ENCODE measurements at regions not wholly inside any gene's neighbourhood (a gene's known extent, or its start where the extent isn't known, plus 50 kb on each side); places are given as distances from the start of the nearest gene placed in this dataset.

GRCh38 chr2:51994123-51994763 is 962.3 kb upstream of the NRXN1 start:
- no peak overlapping the region for H2BK12ac ChIP-seq (ENCODE audit: low read length)
- H3K4me2 ChIP-seq (ENCODE audit: low read length), result no peak overlapping the region
- no peak for DNase-seq
- H3K4me3 ChIP-seq (ENCODE audit: low read depth, low read length), result no peak overlapping the region
- no peak overlapping the region for H4K91ac ChIP-seq (ENCODE audit: low read depth, low read length)
- H4K8ac ChIP-seq (ENCODE audit: low read depth, low read length), result no peak overlapping the region
- no peaks in the 10 kb centered on the region for H3K79me1 ChIP-seq (ENCODE audit: low read length)
- H3K14ac ChIP-seq (ENCODE audit: low read length), result no peak overlapping the region
- no peak overlapping the region for H3K27ac ChIP-seq (ENCODE audit: low read depth, low read length)
- H3K79me2 ChIP-seq (ENCODE audit: control insufficient read depth, insufficient read depth, low read length, poor library complexity), result no peaks in the 10 kb centered on the region
- H3K4ac ChIP-seq (ENCODE audit: low read depth, low read length), result no peak overlapping the region
- H2AFZ ChIP-seq (ENCODE audit: insufficient read depth, low read length, poor library complexity), result no peak overlapping the region
- no peak overlapping the region for H4K12ac ChIP-seq (ENCODE audit: low read depth, low read length)
- H2BK5ac ChIP-seq (ENCODE audit: low read depth, low read length, poor library complexity), result no peak overlapping the region
- no peak overlapping the region for H2AK5ac ChIP-seq (ENCODE audit: low read length)
- H3K36me3 ChIP-seq (ENCODE audit: control insufficient read depth in 1 of 2, insufficient read depth in 2 of 2, low read length in 2 of 2), result no peaks in the 10 kb centered on the region
- H3K4me1 ChIP-seq (ENCODE audit: control insufficient read depth in 1 of 2, insufficient read depth in 2 of 2, low read length in 2 of 2), result no peaks in the 10 kb centered on the region
- no peaks in the 10 kb centered on the region for H3K27me3 ChIP-seq (ENCODE audit: insufficient read depth, low read length)
- no peak overlapping the region for H3K18ac ChIP-seq (ENCODE audit: low read length)
- H2BK120ac ChIP-seq (ENCODE audit: insufficient read depth, low read length, poor library complexity), result no peak overlapping the region
- WGBS (ENCODE audit: extremely low coverage, insufficient coverage, insufficient read length), result no CpG with 5 or more reads among the region's 1 CpG
- no peak overlapping the region for H3K23ac ChIP-seq (ENCODE audit: low read length)
- H3K9ac ChIP-seq (ENCODE audit: low read length), result no peak overlapping the region
- peaks cover 2% of the 10 kb centered on the region for H3K9me3 ChIP-seq (ENCODE audit: insufficient read depth, low read depth, low read length)

- no peak overlapping the region for H3K14ac ChIP-seq (ENCODE audit: low read length)
- no peak overlapping the region for H3K18ac ChIP-seq (ENCODE audit: low read length)
- H3K27me3 ChIP-seq (ENCODE audit: insufficient read depth, low read length), result no peaks in the 10 kb centered on the region
- no peak overlapping the region for H3K23ac ChIP-seq (ENCODE audit: low read length)
- no peak overlapping the region for H3K9ac ChIP-seq (ENCODE audit: low read length)
- no peaks in the 10 kb centered on the region for H3K36me3 ChIP-seq (ENCODE audit: control insufficient read depth in 1 of 2, insufficient read depth in 2 of 2, low read length in 2 of 2)
- H2BK5ac ChIP-seq (ENCODE audit: low read depth, low read length, poor library complexity), result no peak overlapping the region
- no peaks in the 10 kb centered on the region for H3K79me2 ChIP-seq (ENCODE audit: control insufficient read depth, insufficient read depth, low read length, poor library complexity)
- no peak overlapping the region for H3K27ac ChIP-seq (ENCODE audit: low read depth, low read length)
- H3K4me1 ChIP-seq (ENCODE audit: control insufficient read depth in 1 of 2, insufficient read depth in 2 of 2, low read length in 2 of 2), result no peaks in the 10 kb centered on the region
- no peak overlapping the region for H3K4me2 ChIP-seq (ENCODE audit: low read length)
- no peak overlapping the region for H2AFZ ChIP-seq (ENCODE audit: insufficient read depth, low read length, poor library complexity)
- no peak for DNase-seq
- H2BK12ac ChIP-seq (ENCODE audit: low read length), result no peak overlapping the region
- H4K12ac ChIP-seq (ENCODE audit: low read depth, low read length), result no peak overlapping the region
- no peaks in the 10 kb centered on the region for H3K79me1 ChIP-seq (ENCODE audit: low read length)
- H2AK5ac ChIP-seq (ENCODE audit: low read length), result no peak overlapping the region
- no peak overlapping the region for H3K4ac ChIP-seq (ENCODE audit: low read depth, low read length)
- H4K8ac ChIP-seq (ENCODE audit: low read depth, low read length), result no peak overlapping the region
- H2BK120ac ChIP-seq (ENCODE audit: insufficient read depth, low read length, poor library complexity), result no peak overlapping the region
- H3K4me3 ChIP-seq (ENCODE audit: low read depth, low read length), result no peak overlapping the region
- H3K9me3 ChIP-seq (ENCODE audit: insufficient read depth, low read depth, low read length), result no peaks in the 10 kb centered on the region
- H4K91ac ChIP-seq (ENCODE audit: low read depth, low read length), result no peak overlapping the region
Measured at GRCh38 chr2:51990684-51991083, 958.8 kb upstream of the NRXN1 start.

GRCh38 chr2:51986101-51986500 is 954.2 kb upstream of the NRXN1 start:
- no peaks in the 10 kb centered on the region for H3K9me3 ChIP-seq (ENCODE audit: insufficient read depth, low read depth, low read length)
- no peak overlapping the region for H3K23ac ChIP-seq (ENCODE audit: low read length)
- no peak overlapping the region for H3K4ac ChIP-seq (ENCODE audit: low read depth, low read length)
- no peak overlapping the region for H2BK120ac ChIP-seq (ENCODE audit: insufficient read depth, low read length, poor library complexity)
- H3K14ac ChIP-seq (ENCODE audit: low read length), result no peak overlapping the region
- DNase-seq, result no peak
- H4K8ac ChIP-seq (ENCODE audit: low read depth, low read length), result no peak overlapping the region
- H3K4me3 ChIP-seq (ENCODE audit: low read depth, low read length), result no peak overlapping the region
- H3K27ac ChIP-seq (ENCODE audit: low read depth, low read length), result no peak overlapping the region
- H3K27me3 ChIP-seq (ENCODE audit: insufficient read depth, low read length), result no peaks in the 10 kb centered on the region
- H2BK5ac ChIP-seq (ENCODE audit: low read depth, low read length, poor library complexity), result no peak overlapping the region
- H2BK12ac ChIP-seq (ENCODE audit: low read length), result no peak overlapping the region
- H4K91ac ChIP-seq (ENCODE audit: low read depth, low read length), result no peak overlapping the region
- H2AFZ ChIP-seq (ENCODE audit: insufficient read depth, low read length, poor library complexity), result no peak overlapping the region
- H3K36me3 ChIP-seq (ENCODE audit: control insufficient read depth in 1 of 2, insufficient read depth in 2 of 2, low read length in 2 of 2), result no peaks in the 10 kb centered on the region
- no peak overlapping the region for H3K9ac ChIP-seq (ENCODE audit: low read length)
- no peaks in the 10 kb centered on the region for H3K79me1 ChIP-seq (ENCODE audit: low read length)
- no peaks in the 10 kb centered on the region for H3K4me1 ChIP-seq (ENCODE audit: control insufficient read depth in 1 of 2, insufficient read depth in 2 of 2, low read length in 2 of 2)
- no peak overlapping the region for H4K12ac ChIP-seq (ENCODE audit: low read depth, low read length)
- H2AK5ac ChIP-seq (ENCODE audit: low read length), result no peak overlapping the region
- H3K4me2 ChIP-seq (ENCODE audit: low read length), result no peak overlapping the region
- H3K79me2 ChIP-seq (ENCODE audit: control insufficient read depth, insufficient read depth, low read length, poor library complexity), result no peaks in the 10 kb centered on the region
- WGBS (ENCODE audit: extremely low coverage, insufficient coverage, insufficient read length), result no CpG with 5 or more reads among the region's 2 CpGs
- H3K18ac ChIP-seq (ENCODE audit: low read length), result no peak overlapping the region

- no peak for DNase-seq
- Histone ChIP-seq H3K4me3 (ENCODE audit: low read depth, low read length) (no peak overlapping the region), H2AFZ (ENCODE audit: insufficient read depth, low read length, poor library complexity) (no peak overlapping the region), H3K27ac (ENCODE audit: low read depth, low read length) (no peak overlapping the region), H4K8ac (ENCODE audit: low read depth, low read length) (no peak overlapping the region), H3K23ac (ENCODE audit: low read length) (no peak overlapping the region), H2AK5ac (ENCODE audit: low read length) (no peak overlapping the region), H2BK12ac (ENCODE audit: low read length) (no peak overlapping the region), H3K14ac (ENCODE audit: low read length) (no peak overlapping the region), H3K4me2 (ENCODE audit: low read length) (no peak overlapping the region), H3K79me1 (ENCODE audit: low read length) (no peaks in the 10 kb centered on the region), H4K91ac (ENCODE audit: low read depth, low read length) (no peak overlapping the region), H4K12ac (ENCODE audit: low read depth, low read length) (no peak overlapping the region), H3K4ac (ENCODE audit: low read depth, low read length) (no peak overlapping the region), H2BK120ac (ENCODE audit: insufficient read depth, low read length, poor library complexity) (no peak overlapping the region), H3K4me1 (ENCODE audit: control insufficient read depth in 1 of 2, insufficient read depth in 2 of 2, low read length in 2 of 2) (no peaks in the 10 kb centered on the region), H3K9ac (ENCODE audit: low read length) (no peak overlapping the region), H3K9me3 (ENCODE audit: insufficient read depth, low read depth, low read length) (no peaks in the 10 kb centered on the region), H3K27me3 (ENCODE audit: insufficient read depth, low read length) (no peaks in the 10 kb centered on the region), H2BK5ac (ENCODE audit: low read depth, low read length, poor library complexity) (no peak overlapping the region), H3K36me3 (ENCODE audit: control insufficient read depth in 1 of 2, insufficient read depth in 2 of 2, low read length in 2 of 2) (no peaks in the 10 kb centered on the region), H3K18ac (ENCODE audit: low read length) (no peak overlapping the region), H3K79me2 (ENCODE audit: control insufficient read depth, insufficient read depth, low read length, poor library complexity) (no peaks in the 10 kb centered on the region)
- no CpG with 5 or more reads among the region's 2 CpGs for WGBS (ENCODE audit: extremely low coverage, insufficient coverage, insufficient read length)
Measured at GRCh38 chr2:51981783-51982182, 949.9 kb upstream of the NRXN1 start.

Data from trophoblast cell (in vitro differentiated cells and primary cell).